HG02571 (cell line): ENCODE measurements at regions not wholly inside any gene's neighbourhood (a gene's known extent, or its start where the extent isn't known, plus 50 kb on each side); places are given as distances from the start of the nearest gene placed in this dataset.

ENCODE experiments used
- ATAC-seq: cut with Tn5 transposase; IDR thresholded peaks from one replicate; pipeline ENCODE4 v1.9.1; 2021; ENCODE audit warnings: mild to moderate bottlenecking, moderate library complexity; ENCODE audit not compliant: unreplicated experiment

GRCh38 chr14:65243766-65244442, 141.6 kb upstream of the MAX start:
- ATAC-seq: no peak

- no peak for ATAC-seq
Measured at GRCh38 chr14:65249471-65250161, 147.3 kb upstream of the MAX start.

DNA sequence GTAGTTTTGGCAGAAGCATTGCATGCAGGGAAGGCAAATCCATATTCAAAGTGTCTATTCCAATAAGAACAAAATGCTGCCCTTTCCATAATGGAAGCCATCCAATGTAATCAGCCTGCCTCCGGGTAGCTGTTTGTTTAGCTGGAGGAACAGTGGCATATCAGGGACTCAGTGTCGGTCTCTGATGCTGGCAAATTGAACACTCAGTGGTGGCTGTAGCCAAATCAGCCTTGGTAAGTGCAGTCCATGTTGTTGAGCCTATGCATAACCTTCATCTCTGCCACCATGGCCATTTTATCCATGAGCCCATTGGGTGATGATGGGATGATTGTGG, 147.8 kb upstream of the MAX start:
- ATAC-seq: no peak

DNA sequence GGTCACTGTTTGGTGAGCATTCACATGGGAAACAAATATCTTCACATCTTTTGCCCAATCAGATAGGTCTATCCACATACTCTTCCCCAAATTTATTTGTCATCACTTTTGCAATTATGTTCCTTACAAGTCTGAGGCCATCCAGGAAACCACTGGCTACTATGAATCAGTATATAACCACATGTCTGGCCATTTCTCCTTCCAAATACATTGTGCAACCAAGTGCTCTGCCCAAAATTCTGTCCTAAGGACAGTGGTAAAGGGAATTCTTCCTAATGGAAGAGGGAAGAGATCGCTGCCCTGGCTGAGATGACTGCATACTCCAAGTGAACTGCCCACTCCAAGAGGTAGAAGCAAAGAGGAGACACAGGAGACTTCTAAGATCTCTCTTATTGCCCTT, 148.9 kb upstream of the MAX start:
- ATAC-seq: no peak

DNA sequence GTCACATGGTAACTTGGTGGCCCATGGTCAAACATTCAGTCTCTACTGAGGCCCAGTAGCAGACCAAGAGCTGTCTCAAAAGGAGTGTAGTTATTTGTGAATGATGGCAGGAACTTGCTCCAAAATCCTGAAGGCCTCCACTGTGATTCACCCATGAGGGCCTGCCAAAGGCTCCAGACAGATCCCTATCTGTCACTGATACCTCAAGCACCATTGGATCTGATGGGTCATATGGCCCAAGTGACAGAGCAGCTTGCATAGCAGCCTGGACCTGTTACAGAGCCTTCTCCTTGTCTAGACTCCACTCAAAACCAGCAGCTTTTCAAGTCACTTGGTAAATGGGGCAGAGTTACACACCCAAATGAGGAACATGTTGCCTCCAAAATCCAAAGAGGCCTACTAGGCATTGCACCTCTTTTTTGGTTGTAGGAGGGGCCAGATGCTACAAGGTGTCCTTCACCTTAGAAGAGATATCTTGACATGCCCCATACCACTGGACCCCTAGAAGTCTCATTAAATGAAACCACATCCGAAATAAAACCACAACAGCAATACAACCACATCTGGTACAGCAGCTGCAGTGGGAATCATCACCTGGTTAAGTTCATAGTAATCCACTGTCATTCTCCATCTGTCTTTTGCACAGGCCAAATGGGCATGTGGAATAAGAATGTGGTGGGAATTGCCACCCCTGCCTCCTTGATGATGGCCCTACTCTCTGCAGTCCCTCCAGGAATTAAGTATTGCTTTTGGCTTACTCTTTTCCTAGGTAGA, 150.4 kb upstream of the MAX start:
- no peak for ATAC-seq

DNA sequence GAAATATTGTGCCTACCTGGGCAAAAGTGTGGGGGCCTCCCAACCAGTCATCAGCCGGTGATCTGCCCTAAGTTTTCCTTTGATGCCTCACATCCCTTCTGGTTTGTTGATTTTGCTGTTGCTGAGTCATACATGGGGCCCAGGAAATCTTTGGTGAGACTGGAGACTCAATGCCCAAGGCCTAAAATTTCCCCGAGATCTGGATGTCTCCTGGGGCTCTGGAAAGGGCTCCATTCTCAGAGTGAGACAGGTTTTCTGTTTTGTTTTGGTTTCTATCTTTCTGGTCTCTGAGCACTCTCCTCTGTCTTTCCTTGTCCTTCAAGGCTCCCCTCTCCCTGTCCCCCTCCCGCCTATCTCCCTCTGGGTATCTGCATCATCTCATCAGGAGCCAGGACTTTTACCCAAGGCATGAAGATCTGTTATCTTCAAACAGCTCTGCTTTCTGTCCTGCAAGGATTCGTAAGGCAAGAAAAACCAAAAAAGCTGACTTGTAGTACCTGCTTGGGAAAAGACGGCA, 152.8 kb upstream of the MAX start:
- no peak for ATAC-seq

DNA sequence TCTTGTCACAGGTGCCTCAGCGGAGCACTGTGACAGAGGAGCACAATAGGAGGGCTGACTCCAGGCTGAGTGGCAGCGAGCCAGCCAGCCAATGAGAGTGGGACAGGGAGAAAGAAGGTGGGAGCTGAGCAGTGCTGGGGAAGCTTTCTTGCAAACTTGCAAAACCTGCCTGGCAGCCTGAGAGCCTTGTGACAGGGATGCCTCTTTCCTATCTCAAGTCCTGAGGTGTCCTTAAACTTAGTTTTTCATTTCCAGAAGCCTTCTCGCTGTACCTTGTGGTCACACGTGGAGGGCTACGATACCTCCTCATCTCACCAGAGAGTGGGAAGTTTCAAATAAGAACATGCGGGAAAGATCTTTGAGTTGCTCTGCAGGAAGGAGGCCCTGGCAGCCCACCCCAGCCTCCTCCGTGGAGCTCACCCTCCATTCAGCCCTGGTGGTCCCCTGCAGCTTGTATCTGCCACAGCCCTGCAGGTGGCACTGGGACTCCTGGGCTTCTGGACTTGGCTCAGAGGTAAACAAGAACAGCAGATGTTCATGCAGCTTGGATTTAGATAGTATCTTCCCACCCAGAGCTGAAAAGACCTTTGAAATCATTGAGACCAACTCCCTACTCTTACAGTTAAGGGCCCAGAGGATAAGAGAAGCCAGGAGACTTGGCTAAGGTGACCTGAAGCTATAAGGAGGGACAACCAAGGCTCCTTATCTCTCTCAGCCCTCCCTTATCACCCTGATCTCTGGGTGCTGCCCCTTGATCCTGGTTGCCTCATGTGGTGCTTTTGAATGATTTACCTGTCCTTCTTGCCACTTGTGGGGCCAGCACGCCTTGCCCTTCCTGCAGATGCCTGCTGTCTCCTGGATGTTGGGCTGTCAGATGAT, 153.5 kb upstream of the MAX start:
- ATAC-seq: no peak

- ATAC-seq: no peak
Measured at GRCh38 chr14:65256714-65257113, 154.4 kb upstream of the MAX start.

- no peak for ATAC-seq
Measured at GRCh38 chr14:65257425-65257824, 155.1 kb upstream of the FUT8 start.

GRCh38 chr14:65258391-65258790, 154.1 kb upstream of the FUT8 start:
- ATAC-seq: no peak

- no peak for ATAC-seq
Measured at GRCh38 chr14:65259000-65259399, 153.5 kb upstream of the FUT8 start.

GRCh38 chr14:65260786-65261185, 151.7 kb upstream of the FUT8 start:
- ATAC-seq: no peak

GRCh38 chr14:65261425-65261920, 151.1 kb upstream of the FUT8 start:
- ATAC-seq: no peak

DNA sequence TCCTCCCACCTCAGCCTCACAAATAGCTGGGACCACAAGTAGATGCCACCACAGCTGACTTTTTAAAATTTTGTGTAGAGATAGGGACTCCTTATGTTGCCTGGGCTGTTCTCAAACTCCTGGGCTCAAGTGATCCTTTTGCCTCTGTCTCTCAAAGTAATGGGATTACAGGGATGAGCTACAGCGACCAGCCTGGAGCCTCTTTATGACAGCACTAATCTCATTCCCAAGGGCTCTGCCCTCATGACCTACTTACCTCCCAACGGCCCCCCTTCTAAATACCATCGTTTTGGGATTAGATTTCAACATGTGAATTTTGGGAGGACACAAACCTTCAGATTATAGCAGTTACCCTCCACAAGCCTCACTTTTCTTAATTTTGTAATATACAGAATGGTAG, 150.6 kb upstream of the FUT8 start:
- no peak for ATAC-seq

GRCh38 chr14:65263177-65263788, 149.2 kb upstream of the FUT8 start:
- ATAC-seq: no peak

DNA sequence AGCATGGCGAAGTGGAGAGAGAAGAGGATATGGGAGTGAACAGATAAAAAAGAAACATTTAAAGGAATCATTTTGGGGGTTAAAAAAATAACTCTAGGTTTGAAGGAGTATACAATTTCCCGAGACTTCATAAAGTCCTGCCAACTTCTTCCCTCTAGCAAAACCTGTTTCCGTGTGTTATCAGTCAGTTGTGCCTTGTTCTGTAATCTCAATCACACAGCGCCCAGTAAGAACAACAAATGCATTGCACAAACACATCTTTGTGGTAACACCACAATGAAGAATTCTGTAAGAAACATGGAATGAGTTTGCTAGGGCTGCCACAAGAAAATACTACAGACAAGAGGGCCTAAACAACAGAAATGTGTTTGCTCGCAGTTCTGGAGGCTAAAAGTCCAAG, 144.7 kb upstream of the FUT8 start:
- no peak for ATAC-seq

DNA sequence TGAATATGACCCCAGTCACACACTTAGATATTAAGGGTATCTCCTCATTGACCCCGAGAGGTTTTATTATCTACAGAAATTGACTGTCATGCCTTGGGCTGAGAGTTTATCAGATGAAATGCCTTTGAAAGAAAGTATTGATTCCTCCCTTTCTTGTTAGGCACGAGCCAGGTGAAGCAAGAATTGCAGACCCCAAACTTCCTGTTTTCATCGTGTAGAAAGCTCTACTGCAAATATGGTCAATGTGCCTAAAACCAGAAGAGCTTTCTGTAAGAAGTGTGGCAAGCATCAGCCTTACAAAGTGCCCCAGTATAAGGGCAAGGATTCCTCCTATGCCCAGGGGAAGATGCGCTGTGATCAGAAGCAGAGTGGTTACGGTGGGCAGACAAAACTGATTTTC, 143.9 kb upstream of the FUT8 start:
- ATAC-seq: no peak

DNA sequence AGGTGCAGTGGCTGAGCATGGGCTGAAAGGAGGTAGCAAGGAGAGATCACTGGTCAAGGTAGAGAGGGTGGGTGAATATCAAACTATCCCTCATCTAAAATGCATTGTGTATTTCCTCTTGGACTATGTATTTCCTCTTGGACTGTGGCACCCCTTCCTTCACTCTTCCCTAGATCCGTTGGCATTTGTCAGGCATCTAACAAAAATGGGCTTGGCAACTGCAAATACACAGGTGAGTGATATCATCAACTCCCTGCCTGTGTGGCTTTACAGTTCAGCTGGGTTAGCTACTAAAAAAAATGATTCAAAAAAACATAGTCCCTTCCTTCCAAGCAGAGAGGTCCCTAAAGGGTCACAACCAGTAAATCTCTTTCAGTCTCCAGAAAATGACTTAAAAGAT, 142.8 kb upstream of the FUT8 start:
- ATAC-seq: no peak

- no peak for ATAC-seq
Measured at GRCh38 chr14:65277027-65277426, 135.5 kb upstream of the FUT8 start.

GRCh38 chr14:65277580-65278270, 134.8 kb upstream of the FUT8 start:
- ATAC-seq: no peak
